Suppressor macrophage (primary cell): ENCODE measurements at regions not wholly inside any gene's neighbourhood (a gene's known extent, or its start where the extent isn't known, plus 50 kb on each side); places are given as distances from the start of the nearest gene placed in this dataset.

Experiments
- DNase-seq, 4 experiments: peaks; one replicate each; pipeline ENCODE4 v3.0.0-alpha.2; 2020 to 2022

- no peak for DNase-seq
These were observed 213.8 kb upstream of the ACTBL2 start for GRCh38 chr5:57696389-57696769.

DNA sequence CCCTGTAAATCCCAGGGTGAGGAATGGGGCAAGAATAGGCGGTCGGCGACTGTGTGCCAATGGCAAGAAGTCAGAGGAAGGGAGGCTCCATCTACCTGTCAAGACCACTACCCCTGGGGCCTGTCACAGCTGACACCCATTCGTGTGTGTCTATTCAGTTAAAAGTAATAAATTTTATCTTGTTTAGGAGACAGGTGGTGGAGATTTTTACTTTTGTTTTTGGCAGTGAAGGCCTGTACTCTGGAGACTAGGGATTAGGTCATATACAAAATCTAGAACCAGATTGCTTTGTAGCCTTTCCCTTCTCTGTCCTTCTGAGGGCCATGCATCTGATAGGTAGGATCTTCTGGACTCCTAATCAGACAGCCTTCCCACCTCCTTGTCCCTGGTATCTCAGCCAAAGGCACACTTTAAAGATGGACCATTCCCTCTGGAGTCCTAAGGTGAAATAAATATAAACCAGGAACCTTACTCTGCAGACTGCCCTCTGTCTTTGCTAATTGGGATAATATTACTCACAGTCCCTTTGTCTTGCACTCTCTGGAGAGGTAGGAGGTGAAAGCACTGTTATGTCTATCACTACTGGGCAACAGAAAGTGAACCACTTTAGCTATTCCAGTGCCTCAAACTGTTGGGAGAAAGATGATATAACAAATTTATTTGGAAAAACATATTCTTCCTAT is 213.2 kb upstream of the ACTBL2 start:
- DNase-seq = no peak

DNA sequence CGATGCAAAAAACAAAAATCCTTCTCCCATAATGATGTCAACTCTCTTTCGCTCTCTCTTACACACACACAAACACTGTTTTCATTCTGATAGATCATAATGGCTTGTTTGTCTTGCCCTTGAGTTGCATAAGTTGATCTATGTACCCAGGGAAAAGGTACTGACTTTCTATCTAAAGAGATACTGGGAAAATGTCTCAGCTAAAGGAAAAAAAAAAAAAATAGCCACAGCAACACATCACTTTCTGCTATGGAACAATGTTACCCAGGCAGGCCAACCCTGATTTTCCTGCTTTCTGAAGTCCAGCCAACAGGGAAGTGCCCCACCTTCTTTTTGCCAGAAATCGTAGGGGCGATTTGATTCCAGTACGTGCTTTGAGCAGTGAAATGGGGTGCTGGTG is 212.6 kb upstream of the ACTBL2 start:
- DNase-seq = no peak

- no peak for DNase-seq
These were observed 211.1 kb upstream of the ACTBL2 start for GRCh38 chr5:57693488-57694305.

DNA sequence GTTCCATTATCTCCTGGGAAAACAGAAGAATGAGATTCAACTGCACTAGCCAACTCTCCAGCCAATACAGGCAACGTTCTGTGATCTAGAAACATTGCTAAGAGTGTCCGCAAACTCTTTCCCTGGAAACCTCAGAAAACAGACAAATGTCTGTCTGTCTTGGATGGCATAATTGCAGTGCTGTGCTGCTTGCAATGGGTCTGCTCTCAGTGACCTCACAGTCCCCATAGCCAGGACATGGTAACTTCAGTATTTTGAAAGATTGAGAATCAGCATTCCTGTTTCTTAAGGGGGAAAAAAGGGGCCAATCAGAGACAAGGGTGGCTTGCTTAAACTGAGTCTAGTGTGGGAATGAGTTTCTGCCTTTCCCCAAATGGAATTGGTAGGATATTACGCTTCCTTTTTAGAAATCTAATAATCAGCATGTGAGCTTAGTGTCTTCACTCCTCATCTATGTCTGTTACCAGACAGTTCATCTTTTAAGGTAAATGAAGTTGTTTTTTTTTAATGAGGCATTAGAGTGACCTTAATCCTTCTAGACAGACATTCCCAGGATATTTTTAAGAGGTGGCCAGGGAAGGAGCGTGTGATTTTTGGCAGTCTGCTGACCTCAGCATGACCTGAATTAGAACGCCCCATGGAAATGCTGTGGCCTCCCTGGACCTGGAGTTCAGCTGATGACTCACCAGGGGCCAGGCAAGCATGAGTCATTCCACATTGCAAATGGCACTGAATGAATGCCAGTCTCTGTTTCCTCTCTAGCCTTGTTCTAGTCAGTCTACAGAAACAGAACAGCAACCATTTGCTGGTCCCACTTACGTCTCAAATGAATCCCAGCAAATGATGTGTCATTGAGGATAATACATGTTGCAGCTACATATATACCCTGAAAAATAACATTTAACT is 210.2 kb upstream of the ACTBL2 start:
- peak; percentile 62 to 81 (median 78) for DNase-seq

DNA sequence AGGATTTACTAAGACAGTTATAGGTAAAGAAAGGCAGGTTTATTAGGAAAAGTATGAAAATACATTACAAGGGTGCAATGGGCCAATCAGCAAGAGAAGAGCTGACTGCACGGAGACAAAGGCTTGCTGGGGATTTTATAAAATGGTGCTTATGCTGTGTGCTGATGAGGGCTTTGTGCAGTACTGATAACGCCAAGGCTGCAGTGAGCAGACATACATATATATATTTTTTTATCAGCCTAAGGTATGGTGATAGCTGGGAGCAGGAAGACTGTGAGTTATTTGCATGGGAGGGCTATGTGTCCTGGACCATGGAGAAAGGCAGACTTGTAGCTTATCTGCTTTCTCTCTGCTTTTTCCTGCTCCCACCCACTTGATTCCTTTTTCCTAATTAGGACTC is 208.1 kb upstream of the ACTBL2 start:
- DNase-seq = no peak

- no peak for DNase-seq
These were observed 205.0 kb upstream of the ACTBL2 start for GRCh38 chr5:57687596-57687995.

- DNase-seq = no peak
These were observed 203.1 kb upstream of the ACTBL2 start for GRCh38 chr5:57685516-57686255.

DNA sequence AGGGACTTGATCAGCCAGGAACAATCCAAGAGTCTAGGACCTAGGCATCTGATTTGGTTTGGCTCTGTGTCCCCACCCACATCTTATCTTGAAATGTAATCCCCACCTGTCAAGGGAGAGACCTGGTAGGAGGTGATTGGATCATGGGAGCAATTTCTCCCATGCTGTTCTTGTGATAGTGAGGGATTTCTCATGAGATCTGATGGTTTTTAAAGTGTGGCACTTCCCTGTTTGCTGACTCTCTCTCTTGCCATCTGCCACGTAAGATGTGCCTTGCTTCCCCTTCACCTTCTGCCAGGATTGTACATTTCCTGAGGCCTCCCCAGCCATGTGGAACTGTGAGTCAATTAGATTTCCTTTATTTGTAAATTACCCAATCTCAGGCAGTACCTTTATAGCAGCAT is 201.7 kb upstream of the ACTBL2 start:
- no peak for DNase-seq

- no peak for DNase-seq
These were observed 200.5 kb upstream of the ACTBL2 start for GRCh38 chr5:57683036-57683630.

GRCh38 chr5:57681942-57682341 is 199.3 kb upstream of the ACTBL2 start:
- no peak for DNase-seq

GRCh38 chr5:57680686-57681085 is 198.1 kb upstream of the ACTBL2 start:
- no peak for DNase-seq

DNA sequence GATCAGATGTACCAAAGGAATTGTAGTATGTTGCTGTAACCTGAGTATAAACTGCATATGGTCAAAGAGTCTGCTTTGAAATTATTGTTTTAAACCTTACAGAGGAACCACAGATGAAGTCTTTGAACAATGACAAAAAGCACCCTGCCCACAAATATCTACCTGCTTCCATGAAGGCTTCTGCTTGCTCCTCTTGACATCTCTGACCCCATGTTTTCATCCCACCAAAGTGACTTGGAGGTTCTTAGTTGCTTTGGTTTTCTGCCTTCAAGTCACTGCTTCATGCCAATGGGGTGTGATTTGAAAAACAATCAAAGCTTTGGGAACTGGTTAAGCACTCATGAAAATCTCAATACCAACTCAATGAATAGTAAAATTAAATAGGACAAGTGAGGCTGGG is 194.6 kb upstream of the ACTBL2 start:
- DNase-seq = no peak

DNA sequence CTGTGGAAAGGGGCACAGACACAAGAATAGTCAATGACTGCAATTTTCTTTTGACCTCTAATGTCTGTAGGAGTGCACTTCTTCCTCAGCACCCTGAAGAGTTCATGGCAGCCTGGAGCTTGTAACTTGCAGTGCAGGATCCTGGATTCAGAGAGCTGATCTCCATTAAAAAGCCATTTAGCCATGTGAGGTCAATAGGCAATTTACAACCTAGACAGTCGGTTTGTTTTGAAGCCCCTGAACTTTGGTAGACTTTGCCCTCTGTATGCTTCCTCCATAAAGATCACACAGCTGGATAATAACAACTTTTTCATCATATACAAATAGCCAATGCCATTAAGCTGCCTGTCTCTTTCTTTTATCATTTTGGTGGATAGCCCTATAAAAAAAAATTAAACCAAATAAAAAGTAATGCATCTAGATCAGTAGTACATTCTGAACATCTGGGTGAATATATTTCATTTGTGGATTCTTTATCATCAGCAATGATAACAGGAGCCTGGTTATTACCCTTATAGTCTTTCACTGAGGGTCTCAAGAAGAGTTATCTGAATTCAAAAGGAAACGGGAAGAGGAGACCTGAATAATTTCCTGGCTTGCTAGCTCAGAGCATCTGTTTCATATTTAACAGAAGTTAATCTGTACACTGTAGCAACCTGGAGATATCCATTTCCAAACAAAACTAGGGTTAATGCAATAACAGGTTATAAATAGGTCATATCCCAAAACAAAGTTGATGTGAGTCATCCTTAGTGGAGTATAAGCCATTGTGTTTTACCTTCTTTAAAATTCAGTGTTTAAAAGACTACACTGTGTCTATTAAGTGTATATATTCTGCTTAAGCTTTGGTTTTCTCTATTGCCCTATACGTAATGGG is 193.8 kb upstream of the ACTBL2 start:
- DNase-seq = no peak

GRCh38 chr5:57675236-57675635 is 192.6 kb upstream of the ACTBL2 start:
- no peak for DNase-seq

DNA sequence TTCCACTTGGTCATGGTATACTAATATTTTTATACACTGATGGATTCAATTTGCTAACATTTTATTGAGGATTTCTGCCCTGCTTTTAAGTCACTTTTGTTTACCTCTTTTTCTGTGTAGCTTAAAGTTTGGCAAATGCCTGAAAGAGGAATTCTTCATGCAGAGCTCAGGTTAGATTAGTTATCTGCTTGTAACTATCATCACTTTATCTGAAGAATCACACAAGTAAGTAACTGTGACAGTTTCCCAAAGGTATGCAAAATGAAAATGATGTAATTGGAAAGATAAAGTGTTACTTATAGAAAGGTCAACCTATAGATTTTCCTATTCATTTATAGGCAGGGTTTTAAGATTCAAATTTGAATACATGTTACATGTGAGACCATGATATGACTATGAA is 188.8 kb upstream of the ACTBL2 start:
- DNase-seq = no peak

- no peak for DNase-seq
These were observed 184.0 kb upstream of the ACTBL2 start for GRCh38 chr5:57666582-57666981.

GRCh38 chr5:57665146-57665936 is 182.7 kb upstream of the ACTBL2 start:
- DNase-seq = no peak

DNA sequence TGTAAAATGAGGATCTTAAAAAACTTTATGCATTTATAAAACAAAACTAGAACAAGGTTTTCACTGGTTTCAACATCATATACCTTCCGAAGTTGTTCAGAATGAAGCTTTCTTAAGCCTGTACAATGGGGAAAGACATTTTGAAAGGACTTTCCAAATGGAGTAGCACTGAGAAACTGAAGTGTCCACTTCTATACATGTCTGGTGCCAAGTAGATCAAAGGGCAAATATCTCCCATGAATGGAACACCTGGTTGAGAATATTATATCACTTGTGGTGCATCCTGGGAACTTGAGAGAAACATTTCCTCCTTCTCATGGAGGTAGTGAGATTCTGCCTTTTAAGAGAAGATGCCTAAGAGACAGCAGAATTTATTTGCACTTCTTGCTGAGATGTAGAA is 182.1 kb upstream of the ACTBL2 start:
- no peak for DNase-seq

DNA sequence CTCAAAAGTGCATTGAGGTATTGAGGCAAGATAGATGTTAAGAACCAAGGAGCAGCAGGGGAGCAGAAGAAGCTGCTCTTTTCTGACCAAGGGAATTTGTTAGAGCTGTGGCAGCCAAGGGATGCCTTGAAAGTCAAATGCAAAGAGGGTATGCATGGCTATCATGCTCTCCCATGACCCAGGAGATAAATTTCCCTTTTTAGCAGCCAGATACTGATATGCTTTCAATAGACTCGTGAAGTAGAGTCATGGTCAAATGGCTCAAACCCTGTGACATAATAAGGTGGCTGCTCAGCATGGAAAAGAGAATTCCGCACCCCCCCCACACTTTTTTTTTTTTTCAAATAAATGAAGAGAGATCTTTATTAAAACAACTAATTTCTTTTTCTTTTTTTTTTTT is 180.9 kb upstream of the ACTBL2 start:
- DNase-seq = no peak
